WERI-Rb-1 (cell line): ENCODE measurements at regions not wholly inside any gene's neighbourhood (a gene's known extent, or its start where the extent isn't known, plus 50 kb on each side); places are given as distances from the start of the nearest gene placed in this dataset.

Experiments
- DNase-seq: peaks from one replicate; pipeline ENCODE4 v3.0.0-alpha.2; 2020
- H3K27ac ChIP-seq: fragments of 250-450 bp; sonication (Bioruptor Pico); 2 replicates; pipeline ENCODE4 v1.5.1; 2020; ENCODE audit warnings: mild to moderate bottlenecking, moderate library complexity
- H3K27me3 ChIP-seq: fragments of 250-450 bp; sonication (Bioruptor Pico); 2 replicates; pipeline ENCODE4 v1.5.1; 2021; ENCODE audit warnings: mild to moderate bottlenecking, low read depth, moderate library complexity; ENCODE audit not compliant: insufficient read depth, severe bottlenecking
- H3K36me3 ChIP-seq: fragments of 250-450 bp; sonication (Bioruptor Pico); 2 replicates; pipeline ENCODE4 v1.5.1; 2020; ENCODE audit warnings: mild to moderate bottlenecking, moderate library complexity
- H3K4me3 ChIP-seq: 2 replicates; pipeline ENCODE4 v1.5.1; 2011; ENCODE audit warnings: low read depth, mild to moderate bottlenecking, control low read depth, low read length
- H3K9me3 ChIP-seq: fragments of 250-450 bp; sonication (Bioruptor Pico); 2 replicates; pipeline ENCODE4 v1.5.1; 2021; ENCODE audit warnings: mild to moderate bottlenecking, moderate library complexity; ENCODE audit not compliant: severe bottlenecking
- CTCF ChIP-seq: IDR thresholded peaks from 2 replicates; pipeline ENCODE4 v1.5.1; 2011; ENCODE audit warnings: low read depth, mild to moderate bottlenecking, control low read depth, inconsistent platforms, low read length

- Histone ChIP-seq H3K9me3 (peaks cover 10% of the 10 kb centered on the region), H3K4me3 (no peak overlapping the region), H3K27me3 (no peaks in the 10 kb centered on the region), H3K36me3 (no peaks in the 10 kb centered on the region; the same call in 1 of the 2 replicates), H3K27ac (peak overlapping the region; percentile 93)
- TF ChIP-seq CTCF, result no peak
- DNase-seq, result no peak
Observed at GRCh38 chr11:116468699-116469098, 304.1 kb downstream of the BUD13 start.

- no peak for DNase-seq
- no peaks in the 10 kb centered on the region; the same call in 1 of the 2 replicates for H3K36me3 ChIP-seq
- H3K4me3 ChIP-seq, result no peak overlapping the region
- H3K27me3 ChIP-seq, result no peaks in the 10 kb centered on the region
- H3K9me3 ChIP-seq, result peaks cover 10% of the 10 kb centered on the region
- TF ChIP-seq CTCF, result no peak
- H3K27ac ChIP-seq, result peak overlapping the region; percentile 93
Observed at GRCh38 chr11:116467823-116468222, 305.0 kb downstream of the BUD13 start.

GRCh38 chr11:116466801-116467200 lies 306.0 kb downstream of the BUD13 start:
- peak; percentile 67 for DNase-seq
- no peak overlapping the region for H3K4me3 ChIP-seq
- H3K9me3 ChIP-seq, result peaks cover 4% of the 10 kb centered on the region
- no peak for TF ChIP-seq CTCF
- H3K27me3 ChIP-seq, result no peaks in the 10 kb centered on the region
- H3K27ac ChIP-seq, result peak overlapping the region; percentile 93
- H3K36me3 ChIP-seq, result no peaks in the 10 kb centered on the region

GRCh38 chr11:116466191-116466590 lies 306.6 kb downstream of the BUD13 start:
- no peak overlapping the region for H3K4me3 ChIP-seq
- no peak for TF ChIP-seq CTCF
- H3K36me3 ChIP-seq, result no peaks in the 10 kb centered on the region
- no peaks in the 10 kb centered on the region for H3K9me3 ChIP-seq
- H3K27me3 ChIP-seq, result no peaks in the 10 kb centered on the region
- DNase-seq, result peak; percentile 42
- peak overlapping the region; percentile 93 for H3K27ac ChIP-seq

- Histone ChIP-seq H3K27me3 (no peaks in the 10 kb centered on the region), H3K9me3 (no peaks in the 10 kb centered on the region), H3K36me3 (no peaks in the 10 kb centered on the region), H3K4me3 (no peak overlapping the region), H3K27ac (peak overlapping the region; percentile 93)
- no peak for TF ChIP-seq CTCF
- no peak for DNase-seq
Observed at GRCh38 chr11:116465056-116465455, 307.7 kb downstream of the BUD13 start.

GRCh38 chr11:116461789-116462188 lies 311.0 kb downstream of the BUD13 start:
- DNase-seq, result peak; percentile 94

More at GRCh38 chr11:116461789-116462188, 311.0 kb downstream of the BUD13 start:
- Histone ChIP-seq H3K9me3 (no peaks in the 10 kb centered on the region), H3K27ac (peak overlapping the region; percentile 93), H3K36me3 (no peaks in the 10 kb centered on the region), H3K27me3 (no peaks in the 10 kb centered on the region), H3K4me3 (no peak overlapping the region)
- TF ChIP-seq CTCF, result peak; percentile 79
